HG03432 (cell line): ENCODE measurements at regions not wholly inside any gene's neighbourhood (a gene's known extent, or its start where the extent isn't known, plus 50 kb on each side); places are given as distances from the start of the nearest gene placed in this dataset.
A peak's percentile ranks its signal among the peaks of the same experiment; 100 is the strongest.

Experiments used
- ATAC-seq: cut with Tn5 transposase; IDR thresholded peaks from one replicate; pipeline ENCODE4 v1.9.1; 2021; ENCODE audit warnings: mild to moderate bottlenecking, moderate library complexity; ENCODE audit not compliant: unreplicated experiment

DNA sequence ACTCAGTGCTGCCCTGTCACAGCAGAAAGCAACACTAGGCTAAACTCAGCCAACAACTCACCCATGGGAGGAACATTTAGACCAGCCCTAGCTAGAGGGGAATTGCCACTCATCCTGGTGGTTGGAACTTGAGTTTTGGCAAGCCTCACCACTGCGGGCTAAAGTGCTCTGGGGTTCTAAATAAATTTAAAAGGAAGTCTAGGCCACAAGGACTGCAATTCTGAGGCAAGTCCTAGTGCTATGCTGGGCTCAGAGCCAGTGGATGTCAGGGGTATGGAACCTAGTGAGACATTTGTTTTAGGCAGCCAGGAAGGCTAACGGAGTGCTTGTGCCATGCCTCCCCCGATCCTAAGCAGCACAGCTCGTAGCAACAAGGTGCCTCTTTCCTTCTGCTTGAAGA lies 78.0 kb downstream of the RGS13 start:
- ATAC-seq: no peak

DNA sequence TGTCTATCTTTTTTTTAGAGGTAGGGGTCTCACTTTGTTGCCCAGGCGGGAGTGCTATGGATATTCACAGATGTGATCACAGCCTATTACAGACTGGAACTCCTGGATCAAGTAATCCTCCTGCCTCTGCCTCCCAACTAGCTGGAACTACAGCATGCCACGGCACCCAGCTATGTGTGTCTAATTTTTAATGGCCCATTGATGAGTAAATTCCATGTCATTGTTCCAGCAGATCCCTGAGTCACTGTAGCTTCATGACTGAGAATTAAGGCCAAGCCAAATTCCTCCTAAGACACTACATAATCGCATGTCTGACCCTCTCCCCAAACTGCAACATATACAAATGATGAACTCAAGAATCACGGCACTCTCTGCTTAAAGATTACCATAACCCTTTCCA lies 84.2 kb upstream of the RGS2 start:
- ATAC-seq: no peak

DNA sequence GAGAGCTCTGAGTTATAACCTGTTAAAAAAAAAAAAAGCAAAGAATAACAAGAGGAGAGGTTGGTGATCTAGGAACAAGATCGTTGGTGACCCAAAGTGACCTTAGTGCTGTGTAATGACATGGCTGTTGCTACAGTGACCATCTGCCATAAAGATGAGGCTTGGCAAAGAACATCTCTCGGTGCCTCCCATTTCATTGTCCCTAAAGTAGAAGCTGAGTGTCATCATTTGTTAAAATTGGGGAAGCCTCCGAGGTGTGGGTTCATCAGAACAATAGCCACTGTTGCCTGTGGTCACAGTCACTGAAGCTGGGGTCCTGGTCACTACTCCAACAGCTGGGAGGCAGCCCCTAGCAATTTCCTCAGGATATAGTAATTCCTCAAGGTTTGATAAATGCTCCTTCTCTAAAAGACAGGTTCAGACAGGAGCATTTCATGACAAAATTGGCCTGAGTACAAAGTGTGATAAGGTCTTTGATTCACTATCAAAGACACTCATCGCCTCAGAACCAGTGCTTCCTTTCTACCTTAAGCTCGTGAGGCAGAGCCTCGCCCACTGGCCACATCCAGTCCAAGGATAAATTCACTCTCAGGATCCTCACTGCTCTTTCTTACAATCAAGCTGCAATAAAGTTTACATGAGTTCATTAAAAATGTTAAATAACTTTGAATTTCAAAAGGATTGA lies 81.9 kb upstream of the RGS2 start:
- no peak for ATAC-seq

DNA sequence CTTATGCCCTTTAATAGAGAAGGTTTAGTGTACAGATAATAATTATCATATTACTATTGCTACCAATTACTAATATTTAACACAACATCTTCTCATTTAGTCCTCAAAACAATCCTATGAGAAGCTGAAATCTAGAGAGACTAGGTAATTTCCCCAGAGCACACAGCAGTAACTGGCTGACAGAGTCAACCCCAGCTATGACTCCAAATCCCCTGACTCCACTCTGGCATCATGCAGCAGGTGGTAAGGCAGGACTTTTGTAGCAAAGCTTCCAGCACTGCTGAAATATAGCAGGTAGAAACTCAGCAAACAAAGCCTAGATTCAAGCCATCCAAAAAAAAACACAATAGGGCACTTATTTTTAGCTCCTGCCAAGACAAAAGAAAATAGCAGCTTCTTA lies 79.3 kb upstream of the RGS2 start:
- ATAC-seq: no peak

DNA sequence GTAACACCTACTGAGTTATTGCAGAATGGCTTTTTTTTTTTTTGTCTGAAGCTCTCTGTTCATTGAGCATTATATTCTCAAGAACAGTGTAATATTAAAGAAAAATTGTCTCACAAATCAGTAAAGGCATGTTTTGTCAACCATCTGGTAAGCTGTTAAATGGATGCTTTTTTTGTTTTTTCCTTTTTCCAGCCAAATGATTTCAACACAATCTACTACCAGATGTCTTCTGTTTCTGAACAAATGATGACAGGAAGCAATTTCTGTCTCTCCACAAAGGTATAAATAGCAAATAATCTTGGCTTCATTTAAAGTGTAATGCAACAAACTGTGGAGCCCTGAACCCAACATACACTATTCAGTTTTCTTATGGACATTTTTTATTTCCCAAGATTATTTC lies 78.6 kb upstream of the RGS2 start:
- no peak for ATAC-seq

DNA sequence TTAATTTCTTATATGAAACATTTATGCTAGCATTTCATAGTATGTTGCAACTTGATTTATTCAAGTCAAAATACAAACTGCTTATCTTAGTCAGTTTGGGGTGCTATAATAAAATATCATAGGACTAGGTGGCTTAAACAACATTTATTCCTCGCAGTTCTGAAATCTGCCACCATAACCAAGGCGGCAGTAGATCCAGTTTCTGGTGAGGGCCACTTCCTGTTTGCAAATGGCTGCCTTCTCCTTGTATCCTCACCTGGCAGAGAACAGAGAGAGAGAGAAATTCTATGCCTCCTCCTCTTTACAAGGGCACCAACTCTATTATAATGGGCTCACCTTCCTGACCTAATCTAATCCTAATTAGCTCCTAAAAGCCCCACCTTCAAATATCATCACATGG lies 76.1 kb upstream of the RGS2 start:
- peak; percentile 64 for ATAC-seq

DNA sequence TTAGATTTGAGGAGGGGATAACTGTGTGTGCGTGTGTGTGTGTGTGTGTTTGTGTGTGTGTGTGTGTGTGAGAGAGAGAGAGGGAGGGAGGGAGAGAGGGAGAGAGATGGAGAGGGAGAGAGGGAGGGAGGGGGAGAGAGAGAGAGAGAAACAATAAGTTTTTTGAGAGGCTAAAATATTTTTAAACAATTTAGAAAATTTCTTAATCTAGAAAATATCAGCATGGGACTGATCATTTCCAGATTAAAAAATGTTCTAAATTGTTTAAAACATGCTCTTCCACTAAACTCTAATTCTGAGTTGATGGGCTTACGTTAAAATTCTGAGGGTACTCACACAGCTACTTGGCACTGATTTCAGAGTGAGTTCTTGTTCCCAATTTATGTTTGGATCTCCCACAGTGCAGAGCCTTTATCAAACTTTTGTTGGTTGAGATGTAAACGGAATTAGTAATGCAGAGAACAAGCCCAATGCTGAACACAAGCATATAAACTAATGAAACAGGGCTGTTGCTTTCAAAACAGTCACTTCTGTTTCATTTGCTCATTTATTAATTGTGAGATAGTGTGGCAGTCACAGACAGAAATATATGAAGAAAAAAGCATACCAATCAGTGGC lies 73.4 kb upstream of the RGS2 start:
- no peak for ATAC-seq

DNA sequence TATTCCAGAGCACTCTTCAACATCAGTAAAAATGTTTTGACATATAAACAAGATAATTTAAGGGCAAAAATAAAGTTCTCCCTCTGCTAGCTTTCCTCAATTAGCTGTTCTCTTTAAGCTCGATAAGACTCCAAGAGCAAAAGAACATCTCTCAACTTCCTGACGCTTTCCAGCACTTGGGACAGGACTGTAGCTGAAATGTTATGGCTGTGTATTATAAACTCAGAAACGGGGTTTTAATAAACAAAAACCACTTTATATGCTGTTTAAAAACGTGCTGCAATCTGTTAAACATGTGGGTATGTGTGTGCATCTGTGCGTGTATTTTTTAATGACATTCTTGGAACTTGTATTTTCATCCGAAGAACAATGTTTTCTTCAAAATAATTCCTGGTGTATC lies 71.5 kb upstream of the RGS2 start:
- ATAC-seq: no peak

DNA sequence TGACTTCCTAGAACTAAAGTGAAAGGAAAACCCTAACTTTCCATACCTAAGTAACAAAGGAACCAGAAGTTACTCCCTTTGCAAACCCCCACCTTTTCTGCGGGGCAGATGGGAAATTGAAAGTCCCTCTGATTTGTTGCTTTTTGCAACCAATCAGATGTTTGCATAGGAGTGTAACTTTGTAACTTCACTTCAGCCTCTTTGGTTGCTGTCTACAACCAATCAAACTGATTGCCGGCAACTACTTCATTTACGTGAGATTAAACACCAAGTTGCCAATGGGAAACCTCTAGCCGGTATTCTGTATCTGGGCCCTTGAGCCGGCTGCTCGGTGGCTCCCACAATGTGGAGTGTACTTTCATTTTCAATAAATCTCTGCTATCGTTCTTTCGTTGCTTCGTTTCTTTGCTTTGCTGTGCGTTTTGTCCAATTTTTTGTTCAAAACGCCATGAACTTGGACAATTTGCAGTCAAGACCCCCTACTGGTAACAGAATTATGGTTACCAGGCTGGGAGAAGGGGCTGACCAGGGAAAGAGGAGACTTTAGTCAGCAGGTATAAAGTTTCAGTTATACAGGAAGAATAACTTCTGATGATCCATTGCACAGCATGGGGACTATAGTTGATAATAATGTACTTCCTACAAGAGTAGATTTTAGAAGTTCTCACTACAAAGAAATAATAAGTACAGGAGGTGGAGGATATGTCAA lies 69.2 kb upstream of the RGS2 start:
- no peak for ATAC-seq

DNA sequence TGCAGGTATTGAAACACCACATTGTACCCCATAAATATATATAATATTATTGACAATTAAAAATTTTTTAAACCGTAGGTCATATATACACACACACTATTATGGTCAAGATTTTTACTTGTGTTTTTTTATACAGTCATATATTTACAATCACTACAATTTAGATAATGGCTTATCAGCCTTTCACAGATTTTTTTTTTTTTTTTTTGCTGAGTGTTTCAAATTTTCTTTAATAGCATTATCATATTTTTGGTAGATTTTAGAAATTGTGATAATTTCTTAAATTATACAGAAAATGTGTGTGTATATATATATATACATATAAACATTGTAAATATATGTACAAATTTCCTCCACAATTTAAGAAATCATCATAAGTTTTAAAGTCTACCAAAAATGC lies 68.6 kb upstream of the RGS2 start:
- no peak for ATAC-seq

DNA sequence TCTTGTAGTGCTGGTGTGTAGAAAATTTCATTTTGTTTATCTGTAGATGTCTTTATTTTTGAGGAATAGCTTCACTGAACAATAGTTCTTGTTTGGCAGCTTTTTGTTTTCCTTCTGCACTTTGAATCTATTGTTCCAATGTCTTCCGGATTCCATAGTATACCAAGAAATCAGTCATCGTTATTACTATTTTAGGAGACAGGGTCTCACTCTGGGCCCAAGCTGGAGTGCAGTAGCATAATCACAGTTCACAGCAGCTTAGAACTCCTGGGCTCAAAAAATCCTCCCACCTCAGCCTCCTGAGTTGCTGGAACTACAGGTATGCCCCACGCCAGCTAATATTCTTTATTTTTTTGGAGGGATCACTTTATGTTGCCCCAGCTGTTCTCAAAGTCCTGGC lies 67.7 kb upstream of the RGS2 start:
- no peak for ATAC-seq

DNA sequence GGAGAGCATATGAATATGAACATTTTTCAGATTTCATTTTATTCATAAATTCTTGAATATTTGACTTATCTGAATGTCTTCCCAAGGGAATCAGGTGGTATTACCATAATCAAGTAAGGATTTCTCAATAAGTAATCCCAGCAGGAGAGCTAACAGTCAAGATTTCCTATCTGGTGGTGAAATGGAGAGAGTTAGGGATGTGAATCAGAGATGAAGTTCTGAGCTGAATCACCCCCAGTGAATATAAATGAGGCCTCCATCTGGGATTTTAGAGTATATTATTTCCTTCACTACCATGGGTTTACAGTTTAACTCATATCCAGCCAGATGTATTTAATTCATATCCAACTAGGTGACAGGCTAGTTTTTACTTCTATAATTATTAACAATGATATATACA lies 61.5 kb upstream of the RGS2 start:
- ATAC-seq: no peak

DNA sequence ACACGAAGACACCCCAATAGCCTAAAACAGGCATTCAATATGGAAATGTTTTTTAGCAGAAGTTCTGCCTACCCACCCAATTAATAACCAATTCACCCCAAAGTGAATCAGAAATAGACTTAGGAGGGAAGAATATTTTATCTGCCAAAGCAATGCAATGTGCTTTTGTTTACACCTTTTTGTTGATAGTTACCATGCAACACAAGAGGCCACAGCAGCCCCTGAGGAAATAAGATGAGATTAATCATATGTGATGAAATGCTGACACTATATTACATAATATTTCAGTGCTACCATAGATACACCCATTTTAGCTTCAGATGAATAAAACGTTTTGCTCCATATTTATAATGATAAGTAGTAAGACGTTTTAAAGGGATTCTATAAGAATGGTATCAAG lies 60.9 kb upstream of the RGS2 start:
- ATAC-seq: no peak

DNA sequence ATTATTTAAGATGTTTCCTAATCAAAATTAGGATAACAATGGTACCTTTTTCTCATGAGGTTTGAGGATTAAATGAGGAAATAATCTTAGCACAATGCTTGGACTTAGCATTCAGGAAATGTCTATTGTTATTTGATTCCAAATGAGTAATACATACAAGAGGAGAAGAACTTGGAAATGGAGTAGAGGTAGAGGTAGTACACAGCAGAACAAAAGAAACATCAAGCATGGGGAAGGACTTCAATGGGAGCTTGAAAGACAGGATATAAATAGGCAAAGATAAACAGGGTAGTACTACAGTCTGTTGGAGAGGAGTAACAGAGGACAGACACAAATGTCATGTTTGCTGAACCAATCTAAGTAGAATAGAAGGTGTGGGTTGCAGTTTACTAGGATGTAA lies 59.5 kb upstream of the RGS2 start:
- no peak for ATAC-seq

DNA sequence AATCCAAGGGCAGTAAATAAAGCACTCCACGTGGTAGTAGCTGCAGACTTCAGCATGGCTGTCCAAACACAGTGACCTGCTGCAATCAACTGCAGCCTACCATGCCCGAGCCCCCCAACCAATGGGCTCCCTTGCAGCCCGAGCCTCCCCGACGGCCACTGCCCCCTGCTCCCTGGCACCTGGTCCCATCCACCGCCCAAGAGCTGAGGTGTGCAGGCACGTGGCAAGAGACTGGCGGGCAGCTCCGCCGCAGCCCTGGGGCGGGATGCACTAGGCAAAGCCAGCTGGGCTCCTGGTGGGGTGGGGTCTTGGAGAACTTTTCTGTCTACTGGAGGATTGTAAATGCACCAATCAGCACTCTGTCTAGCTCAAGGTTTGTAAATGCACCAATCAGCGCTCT lies 57.6 kb upstream of the RGS2 start:
- ATAC-seq: no peak

DNA sequence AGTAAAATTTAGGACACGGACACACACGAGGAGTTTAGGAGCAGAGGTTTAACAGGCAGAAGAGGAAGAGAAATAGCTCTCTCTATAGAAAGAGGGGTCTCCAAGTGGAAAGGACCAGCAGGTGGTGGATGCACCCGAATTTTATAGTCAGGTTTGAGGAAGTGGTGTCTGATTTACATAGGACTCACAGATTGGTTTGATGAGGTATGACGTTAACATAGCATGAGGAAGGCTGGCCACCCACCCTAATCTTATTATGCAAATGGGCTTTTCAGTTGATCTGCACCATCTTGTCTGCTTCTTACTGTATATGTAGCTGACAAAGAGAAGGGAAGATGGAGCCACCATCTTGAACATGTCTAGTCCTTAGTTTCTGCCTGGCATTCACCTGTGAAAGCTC lies 52.5 kb upstream of the RGS2 start:
- no peak for ATAC-seq

DNA sequence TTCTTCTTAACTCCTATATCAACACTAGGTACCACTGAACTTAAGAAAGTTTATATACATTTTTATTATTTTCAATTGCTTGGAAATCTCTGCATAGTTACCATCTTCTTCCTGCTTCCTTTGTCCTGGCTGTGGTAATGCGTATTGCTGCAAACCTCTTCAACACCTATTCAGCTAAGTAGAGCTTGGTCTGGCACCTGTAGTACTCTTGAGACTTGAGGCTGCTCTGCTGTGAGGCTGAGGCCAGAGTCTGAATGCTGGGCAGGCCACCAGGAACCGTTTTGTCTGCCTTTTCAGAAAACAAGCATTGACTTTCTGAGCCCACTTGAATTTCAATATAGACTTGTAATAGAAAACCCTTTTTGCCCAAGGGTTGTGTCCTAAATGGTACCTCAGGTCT lies 52.0 kb upstream of the RGS2 start:
- ATAC-seq: no peak

DNA sequence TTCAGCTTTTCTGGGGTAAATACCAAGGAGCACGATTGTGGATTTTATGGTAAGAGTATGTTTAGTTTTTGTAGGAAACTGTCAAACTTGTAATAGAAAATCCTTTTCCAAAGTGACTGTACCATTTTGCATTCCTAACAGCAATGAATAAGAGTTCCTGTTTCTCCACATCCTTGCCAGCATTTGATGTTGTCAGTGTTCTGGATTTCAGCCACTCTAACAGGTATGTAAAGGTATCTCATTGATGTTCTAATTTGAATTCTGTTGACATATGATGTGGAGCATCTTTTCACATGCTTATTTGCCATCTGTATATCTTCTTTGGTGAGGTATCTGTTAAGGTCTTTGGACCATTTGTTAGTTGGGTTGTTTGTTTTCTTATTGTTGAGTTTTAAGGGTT lies 50.3 kb upstream of the RGS2 start:
- ATAC-seq: no peak
